NCI-H748 treated with DMSO at 0.1 percent for 48 hours (cell line): ENCODE measurements at regions not wholly inside any gene's neighbourhood (a gene's known extent, or its start where the extent isn't known, plus 50 kb on each side); places are given as distances from the start of the nearest gene placed in this dataset.

Experiments used
- DNase-seq: peaks from one replicate; lab custom pipeline; 2025; lab: John Stamatoyannopoulos, UW

DNA sequence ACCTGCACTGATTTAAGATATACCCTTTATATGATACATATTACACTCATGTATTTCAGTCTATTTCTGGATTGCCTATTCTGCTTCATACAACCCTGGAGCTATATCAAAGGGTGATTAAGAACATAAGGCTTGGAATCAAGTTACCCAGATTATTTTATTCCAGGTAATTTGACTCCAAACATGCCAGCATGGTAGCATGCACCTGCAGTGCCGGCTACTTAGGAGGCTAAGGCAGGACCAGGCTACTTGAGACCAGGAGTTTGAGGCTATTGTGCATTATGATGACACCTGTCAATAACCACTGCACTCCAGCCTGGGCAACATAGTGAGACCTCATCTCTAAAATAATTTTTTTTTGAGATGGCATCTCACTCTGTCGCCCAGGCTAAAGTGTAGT, 50.4 kb upstream of the NEO1 start:
- DNase-seq, result no peak

DNA sequence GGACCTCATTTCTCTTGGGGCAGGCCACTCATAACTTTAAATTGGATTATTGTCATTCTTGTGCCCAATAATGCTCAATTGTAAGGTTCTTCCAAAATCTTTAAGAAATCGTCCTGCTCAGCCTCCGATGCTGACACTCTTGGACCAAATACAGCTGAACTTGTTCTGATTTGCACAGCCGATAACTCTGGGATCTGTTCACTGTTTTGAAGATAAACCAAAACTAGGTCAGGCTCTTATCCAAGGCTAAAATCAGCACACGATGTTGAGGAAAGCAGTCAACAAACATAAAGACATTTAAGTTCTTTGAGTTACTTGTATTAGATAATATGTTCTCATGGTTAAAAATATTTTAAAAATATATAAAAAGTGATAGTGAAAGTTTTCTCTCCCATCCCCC, 52.0 kb upstream of the NEO1 start:
- no peak for DNase-seq

DNA sequence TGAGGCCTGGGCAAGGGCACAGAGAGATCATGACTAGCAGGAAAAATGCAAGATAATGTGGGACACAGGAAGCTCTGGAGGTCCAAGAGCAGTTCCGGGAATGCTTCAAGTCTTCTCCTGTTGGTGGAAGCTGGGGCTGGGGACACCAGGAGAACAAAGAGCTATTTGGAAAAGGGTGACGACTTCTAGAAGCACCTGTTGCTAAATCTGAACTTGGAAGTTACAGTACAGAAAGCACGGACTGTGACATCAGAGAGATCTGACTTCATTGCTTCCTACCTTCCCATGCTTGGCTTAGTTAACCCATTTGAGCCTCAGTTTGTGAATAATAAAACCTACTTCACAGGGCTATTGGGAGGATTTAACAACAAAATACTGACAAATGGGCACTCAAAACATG, 52.7 kb upstream of the NEO1 start:
- DNase-seq, result no peak

DNA sequence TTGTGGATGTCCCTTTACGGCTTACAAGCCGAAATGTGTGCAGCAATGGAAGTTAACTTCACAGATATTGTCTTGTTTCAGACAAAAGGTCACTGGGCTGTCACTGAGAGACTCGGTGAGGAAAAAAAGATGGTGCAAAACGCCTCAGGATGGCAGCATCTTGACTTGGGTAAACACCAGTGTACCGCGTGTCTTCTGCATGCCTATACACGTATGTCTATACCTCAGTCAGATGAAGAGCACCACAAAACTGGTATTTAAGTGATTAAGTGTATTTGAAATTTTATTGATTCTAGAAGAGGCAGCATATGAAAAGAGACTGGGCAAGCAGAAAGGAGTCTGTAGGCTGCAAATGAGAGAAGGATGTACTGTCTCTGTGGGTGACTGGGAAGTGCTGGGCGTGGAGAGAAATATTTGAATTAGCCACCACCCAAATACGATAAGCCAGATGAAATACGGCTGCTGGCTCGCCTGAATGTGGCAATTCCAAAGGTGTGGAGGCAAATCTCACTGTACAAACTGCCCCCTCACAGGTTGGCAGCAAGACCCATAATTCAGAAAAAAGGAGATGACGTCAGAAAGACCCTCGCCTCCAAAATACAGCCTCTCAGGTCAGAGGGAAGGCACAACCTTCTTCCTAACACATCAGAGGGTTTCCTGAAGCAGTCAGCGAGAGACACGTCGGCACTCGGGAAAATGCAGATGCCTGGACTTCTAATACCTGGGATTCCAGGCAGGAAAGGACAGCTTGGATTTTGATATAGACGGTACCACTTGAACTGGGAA, 53.4 kb upstream of the NEO1 start:
- no peak for DNase-seq

DNA sequence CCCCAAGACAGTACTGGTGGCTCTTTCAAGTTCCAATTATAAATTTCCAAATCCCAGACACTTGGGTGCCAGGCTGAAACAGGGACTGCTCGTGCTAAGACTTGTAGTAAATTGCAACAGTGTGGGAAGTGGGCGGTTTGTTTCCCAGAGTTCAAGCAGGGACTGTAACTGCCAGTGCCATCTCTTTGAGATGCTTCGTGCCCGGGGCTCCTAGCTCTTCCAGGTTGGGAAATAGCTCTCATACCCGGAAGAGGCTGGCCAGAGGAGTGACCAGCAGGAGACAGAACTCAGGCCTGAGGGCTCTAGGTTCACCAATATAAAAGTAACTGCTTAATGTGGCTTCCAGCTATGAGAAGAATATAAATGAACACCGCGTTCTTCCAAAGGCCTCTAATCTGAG, 54.0 kb upstream of the NEO1 start:
- no peak for DNase-seq

- no peak for DNase-seq
Observed at GRCh38 chr15:72995849-72996248, 56.4 kb upstream of the NEO1 start.

- DNase-seq, result peak; percentile 67
Observed at GRCh38 chr15:72994534-72995177, 57.6 kb upstream of the NEO1 start.

DNA sequence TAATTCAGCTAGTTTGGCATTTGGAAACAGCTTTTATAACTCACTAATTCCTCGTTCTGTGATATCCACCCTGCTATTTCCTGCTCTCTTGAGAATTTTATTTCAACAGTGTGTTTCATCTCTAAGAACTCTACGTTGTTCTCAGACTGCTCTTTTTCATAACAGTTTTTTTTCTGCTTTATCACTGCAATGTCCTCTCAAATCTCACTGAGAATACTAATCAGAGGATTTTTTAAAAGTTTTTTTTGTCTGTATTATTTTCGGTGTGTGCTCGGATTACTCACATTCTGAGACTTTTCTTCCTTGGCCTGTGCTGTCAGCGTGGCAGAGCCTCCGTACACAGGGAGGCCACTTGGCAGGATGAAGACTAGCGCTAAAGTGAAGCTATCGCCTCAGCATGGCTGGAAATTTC, 59.4 kb upstream of the NEO1 start:
- DNase-seq, result no peak

DNA sequence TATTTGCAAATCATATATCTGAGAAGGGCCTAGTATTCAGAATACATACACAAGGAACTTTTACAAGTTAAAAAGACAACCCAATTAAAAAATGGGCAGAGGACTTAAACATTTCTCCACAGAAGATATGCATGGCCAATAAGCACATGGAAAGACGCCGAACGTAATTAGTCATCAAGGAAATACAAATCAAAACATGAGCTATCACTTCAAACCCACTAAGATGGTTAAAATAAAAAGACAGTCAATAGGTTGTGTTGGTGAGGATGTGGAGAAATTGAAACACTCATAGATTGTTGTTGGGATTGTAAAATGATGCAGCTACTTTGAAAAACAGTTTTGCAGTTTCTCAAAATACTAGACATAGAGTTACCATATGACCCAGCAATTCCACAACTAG, 61.2 kb upstream of the NEO1 start:
- no peak for DNase-seq

- no peak for DNase-seq
Observed at GRCh38 chr15:72983801-72984545, 68.3 kb upstream of the NEO1 start.

DNA sequence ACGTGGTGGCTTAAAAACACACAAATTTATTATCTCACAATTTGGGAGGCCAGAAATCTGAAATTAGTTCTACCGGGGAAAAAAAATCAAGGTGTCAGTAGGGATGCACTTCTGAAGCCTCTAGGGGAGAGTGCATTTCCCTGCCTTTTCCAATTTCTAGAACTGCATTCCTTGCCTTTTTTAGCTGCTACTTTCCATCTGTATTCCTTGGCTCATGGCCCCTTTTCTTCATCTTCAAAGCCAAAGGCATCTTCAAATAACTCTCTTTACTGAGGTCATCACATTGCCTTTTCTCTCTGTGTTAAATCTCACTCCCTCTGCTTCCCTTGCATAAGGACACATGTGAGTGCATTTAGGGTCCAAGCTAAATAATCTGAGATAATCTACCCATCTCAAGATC, 69.5 kb upstream of the NEO1 start:
- DNase-seq, result no peak

GRCh38 chr15:72980661-72981060, 71.6 kb upstream of the NEO1 start:
- DNase-seq, result no peak

DNA sequence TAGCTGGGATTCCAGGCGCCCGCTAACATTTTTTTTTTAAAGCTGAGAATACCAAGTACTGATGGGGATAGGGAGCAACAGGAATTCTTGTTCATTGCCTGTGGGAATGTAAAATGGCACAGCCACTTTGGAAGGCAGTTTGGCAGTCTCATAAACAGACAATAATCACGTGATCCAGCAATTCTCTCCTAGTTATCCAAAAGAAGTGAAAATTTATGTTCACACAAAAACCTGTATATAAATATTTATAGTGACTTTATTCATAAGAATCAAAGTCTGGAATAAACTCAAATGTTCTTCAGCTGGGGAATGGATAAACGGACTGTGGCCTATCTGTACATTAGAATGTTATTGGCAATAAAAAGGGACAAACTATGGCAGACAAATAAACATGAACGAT, 72.5 kb upstream of the NEO1 start:
- no peak for DNase-seq

- no peak for DNase-seq
Observed at GRCh38 chr15:72979308-72979707, 73.0 kb upstream of the NEO1 start.

- no peak for DNase-seq
Observed at GRCh38 chr15:72978223-72978622, 74.0 kb upstream of the NEO1 start.

- DNase-seq, result no peak
Observed at GRCh38 chr15:72972362-72972761, 79.9 kb upstream of the NEO1 start.

DNA sequence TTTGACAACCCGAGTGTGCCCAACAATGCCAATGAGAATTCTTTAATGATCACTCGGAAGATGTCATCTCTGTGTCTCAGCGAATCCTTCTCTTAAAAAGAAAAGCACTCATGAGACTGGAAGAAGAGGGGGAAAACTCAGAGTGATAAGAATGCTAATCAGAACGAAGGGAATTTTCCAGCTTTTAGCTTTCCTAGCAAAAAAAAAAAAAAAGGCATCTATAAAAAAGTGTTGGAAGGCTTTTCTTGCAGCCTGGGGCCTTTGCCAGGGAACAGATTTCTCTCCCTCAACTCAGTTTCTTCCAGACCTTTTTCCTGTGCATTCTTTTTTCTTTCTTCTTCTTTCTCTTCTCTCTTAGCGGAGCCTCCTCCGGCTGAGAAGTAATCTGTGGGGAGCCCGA, 80.5 kb upstream of the NEO1 start:
- DNase-seq, result no peak

DNA sequence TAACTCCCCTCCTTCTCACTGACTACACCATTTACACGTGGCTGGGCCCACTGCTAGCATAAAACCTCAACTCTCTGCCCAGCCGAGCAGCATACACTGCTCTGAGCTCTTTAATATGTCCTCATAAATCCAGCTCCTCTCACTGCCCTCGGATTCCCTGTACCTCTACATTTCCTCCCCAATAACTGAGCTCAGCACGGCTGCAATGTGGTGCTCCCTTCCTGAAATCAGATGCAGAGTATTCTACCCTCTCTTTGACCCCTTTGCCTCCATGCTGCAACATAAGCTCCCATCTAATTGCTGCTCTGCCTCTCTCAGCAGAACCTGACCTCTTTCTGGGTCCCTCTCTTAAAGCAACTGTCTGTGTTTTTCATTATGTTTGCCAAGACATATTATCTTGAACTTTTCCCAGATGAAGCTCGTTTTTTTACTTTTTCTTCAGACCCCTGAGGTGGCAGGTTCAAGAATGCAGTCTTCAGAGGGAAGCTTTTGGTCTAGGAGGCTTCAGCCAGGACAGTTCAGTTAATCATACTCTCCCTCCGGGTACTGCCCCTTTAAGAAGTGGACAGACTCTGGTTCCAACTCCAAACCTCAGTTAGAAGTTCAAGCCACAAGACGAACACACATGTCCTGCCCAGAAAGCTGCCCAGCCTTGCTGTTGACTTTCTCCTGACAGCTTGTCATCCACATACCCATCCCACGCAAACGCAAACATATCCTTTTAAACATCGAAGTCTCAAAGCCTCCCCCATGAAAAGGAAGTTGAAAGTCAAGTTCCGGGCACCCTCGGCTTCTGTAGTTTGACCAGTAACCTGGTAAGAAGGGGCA, 81.1 kb upstream of the NEO1 start:
- DNase-seq, result no peak

GRCh38 chr15:72968531-72968922, 83.7 kb upstream of the NEO1 start:
- no peak for DNase-seq

GRCh38 chr15:72967811-72968530, 84.3 kb upstream of the NEO1 start:
- no peak for DNase-seq

- DNase-seq, result no peak
Observed at GRCh38 chr15:72967397-72967796, 84.9 kb upstream of the NEO1 start.

DNA sequence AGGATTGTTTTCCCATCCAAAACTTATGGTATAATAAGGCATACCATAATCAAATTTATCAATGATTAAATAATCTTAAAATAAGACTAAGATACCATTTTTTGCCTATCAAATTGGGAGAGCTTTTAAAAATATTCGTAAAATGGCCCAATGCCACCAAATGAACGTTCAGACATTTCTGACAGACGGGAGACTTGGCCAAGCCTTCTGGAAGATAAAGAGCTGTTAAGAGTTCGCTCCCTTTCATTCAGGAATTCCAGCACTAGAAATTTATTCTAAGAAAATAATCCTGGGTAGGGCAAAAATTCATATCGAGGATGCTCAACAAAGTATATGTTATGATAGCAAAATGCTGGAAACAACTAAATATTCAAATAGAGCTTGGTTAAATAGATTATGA, 85.6 kb upstream of the NEO1 start:
- no peak for DNase-seq
